ENCODE measurements at regions not wholly inside any gene's neighbourhood (a gene's known extent, or its start where the extent isn't known, plus 50 kb on each side); places are given as distances from the start of the nearest gene placed in this dataset.

- no peak for DNase-seq
Observed at GRCh38 chr21:24316277-24316922, 1290.9 kb downstream of the MRPL39 start.

- no peak for DNase-seq
Observed at GRCh38 chr21:24310788-24311187, 1296.5 kb downstream of the MRPL39 start.

GRCh38 chr21:24308183-24308582 is 1299.1 kb downstream of the MRPL39 start:
- no peak for DNase-seq

DNA sequence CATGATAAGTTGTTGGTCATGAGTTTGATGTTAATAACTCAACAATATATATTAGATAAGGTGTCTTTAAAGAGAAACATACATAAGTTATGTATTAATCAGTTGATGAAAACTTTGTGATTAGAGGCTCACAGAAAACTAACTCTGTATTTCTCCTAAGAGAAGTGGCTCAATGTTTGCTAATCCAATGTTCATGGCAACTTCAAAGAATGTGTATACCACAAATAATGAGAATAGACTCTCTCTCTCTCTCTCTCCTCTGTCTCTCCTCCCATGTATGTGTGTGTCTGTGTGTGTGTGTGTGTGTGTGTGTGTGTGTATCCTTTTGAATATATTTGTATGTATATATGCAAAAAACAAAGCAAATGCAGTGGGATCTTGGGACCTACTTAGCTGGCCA is 1304.9 kb downstream of the MRPL39 start:
- no peak for DNase-seq

DNA sequence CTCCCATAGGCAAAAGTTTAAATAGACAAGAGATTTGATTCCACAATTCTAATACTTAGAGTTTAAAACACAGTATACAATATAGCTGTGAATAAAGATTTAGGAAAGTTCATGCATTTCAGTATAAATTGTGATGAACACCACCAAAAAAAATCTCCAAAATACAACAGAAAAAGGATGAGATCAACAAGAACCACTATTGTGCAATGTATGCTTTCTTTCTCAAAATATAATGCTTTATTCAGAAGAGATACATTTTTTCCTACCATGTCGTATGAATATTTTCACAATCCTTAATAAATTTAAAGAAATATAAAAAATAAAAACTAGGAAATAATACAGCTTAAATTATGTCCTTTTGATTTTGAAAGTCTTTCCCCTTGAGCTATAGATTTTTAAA is 1309.2 kb downstream of the MRPL39 start:
- no peak for DNase-seq

DNA sequence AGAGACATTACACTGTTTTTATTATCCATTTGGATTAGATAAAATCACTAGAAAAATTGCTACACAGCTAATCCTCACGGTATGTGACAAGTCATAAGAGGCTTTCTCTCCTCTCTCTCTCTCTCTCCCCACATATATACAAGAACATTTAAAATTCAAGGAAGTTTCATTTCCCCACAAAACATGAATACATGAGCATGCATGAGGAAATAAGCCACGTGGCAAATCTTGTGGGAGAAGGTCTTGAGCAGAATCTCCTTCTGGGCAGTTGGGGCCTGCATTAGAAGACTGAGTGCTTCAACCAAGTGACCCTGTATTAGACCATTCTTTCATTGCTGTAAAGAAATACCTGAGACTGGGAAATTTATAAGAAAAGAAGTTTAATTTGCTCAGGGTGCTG is 1313.1 kb downstream of the MRPL39 start:
- DNase-seq, result no peak

DNA sequence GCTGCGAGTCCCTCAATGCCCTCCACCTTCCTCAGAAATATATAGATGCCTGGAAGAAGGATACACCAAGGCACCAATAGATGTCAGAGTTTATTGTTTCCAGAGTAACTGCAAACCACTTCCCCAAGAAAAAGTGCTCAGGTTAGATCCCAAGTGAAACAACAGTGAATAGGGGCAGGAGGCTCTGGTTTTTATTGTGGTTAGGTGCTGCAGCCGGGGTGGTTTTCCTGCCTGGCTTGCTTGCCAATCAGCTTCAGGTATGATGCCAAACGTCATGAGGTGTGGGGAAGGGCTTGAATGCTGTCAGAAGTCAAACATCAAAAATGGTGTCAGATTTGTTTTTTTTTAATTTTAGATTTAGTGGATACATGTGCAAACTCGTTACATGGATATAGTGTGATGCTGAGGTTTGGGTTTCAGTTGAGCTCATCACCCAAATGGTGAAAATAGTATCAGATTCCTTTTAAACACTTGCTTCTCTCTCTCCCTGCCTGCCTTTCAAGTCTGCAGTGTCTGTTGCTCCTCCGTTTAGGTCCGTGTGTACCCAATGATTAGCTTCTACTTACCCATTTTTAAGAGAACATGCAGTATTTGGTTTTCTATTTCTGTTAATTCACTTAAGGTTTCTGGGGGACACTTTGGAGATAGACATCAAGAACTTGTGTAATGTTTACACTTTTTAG is 1317.0 kb downstream of the MRPL39 start:
- DNase-seq, result no peak

DNA sequence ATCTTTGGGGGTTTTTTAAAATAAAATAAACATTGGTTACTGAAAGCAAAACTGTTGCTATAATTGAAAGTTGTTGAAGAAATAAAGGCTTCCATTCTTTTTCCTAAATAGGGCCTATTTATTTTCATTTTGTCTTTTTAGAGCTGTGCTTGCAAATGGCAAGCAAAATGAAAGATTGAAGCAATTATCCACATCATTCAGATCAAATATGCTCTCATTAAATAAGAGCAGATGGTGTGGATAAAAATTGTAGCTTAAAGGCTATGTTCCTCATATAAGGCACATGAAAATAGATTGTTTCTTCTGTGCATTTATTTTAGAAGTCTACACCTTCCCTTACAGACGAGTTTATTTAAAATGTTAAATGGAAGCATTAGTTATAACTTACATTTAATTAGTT is 1317.7 kb downstream of the MRPL39 start:
- no peak for DNase-seq

DNA sequence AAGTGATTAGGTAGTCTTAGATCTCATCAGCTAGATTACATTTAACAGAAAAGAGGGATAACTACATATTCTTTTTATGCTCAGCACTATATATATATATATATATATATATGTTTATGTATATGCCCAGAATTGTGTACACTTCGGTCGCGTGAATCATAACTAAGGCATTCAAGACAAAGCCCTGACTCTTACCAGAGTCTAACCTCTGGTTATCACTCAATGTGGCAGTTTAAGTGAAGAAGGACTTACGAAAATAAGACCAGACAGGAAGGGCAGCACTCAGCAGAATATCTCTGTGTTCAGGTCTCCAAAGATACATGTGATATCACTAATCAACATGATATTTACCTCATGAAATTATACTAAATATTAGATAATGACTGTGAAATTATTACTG is 1326.7 kb downstream of the MRPL39 start:
- peak; percentile 24 for DNase-seq

- no peak for DNase-seq
Observed at GRCh38 chr21:24278711-24279110, 1328.6 kb downstream of the MRPL39 start.

DNA sequence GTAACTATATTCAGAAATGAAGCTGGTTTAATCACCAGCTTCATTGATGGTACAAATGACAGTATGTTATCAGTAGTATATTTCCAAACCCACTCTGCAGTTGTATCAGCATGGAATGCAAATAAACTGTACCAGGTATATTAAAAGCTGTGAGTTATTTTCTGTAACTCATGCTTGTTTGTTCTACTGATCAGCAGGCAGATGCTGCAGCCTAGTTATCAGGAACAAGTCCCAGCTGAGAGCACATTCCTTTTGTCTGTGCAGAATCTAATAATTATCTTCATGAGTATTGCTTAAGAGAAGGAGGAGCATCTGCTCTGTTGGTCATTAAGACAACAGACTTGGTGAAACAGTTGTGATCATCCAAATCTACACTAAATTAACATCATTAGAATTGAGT is 1331.1 kb downstream of the MRPL39 start:
- no peak for DNase-seq

DNA sequence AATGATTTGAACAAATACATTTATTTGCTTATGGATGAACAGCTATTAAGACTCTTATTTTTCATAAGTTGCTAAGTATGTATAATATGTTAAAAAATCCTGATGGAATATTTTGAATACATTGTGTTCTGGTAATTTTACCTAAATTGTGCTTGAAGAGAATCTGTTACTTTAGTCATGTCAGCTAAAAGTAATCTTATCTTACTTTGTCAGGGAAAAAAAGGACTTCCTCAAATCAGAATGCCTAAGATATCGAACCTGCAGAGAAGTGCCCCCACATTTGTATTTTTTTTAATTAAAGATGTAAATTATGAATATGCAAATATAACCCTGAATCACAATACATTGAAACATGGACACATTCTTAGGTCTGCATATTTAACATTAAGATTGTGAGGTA is 1331.7 kb downstream of the MRPL39 start:
- no peak for DNase-seq

DNA sequence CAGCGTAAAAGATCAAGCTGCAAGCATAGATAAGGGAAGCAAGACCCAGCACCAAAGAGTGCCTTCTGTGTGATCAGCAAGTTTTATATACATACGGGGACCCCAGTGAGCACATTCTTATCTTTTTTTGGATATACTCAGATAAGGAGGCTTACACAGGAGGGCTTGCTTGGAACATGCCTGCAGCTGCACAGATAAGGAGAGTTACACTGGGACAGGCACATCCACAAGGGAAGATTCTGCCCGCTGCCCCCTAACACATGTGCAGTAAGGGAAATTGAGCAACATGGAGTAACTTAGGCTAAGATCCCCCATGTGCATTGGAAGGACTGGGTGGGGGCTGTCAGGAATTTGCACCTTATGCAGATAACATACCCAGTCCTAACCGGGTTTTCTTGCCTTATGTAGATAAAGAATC is 1334.8 kb downstream of the MRPL39 start:
- no peak for DNase-seq

- DNase-seq, result no peak
Observed at GRCh38 chr21:24265987-24266386, 1341.3 kb downstream of the MRPL39 start.

- DNase-seq, result no peak
Observed at GRCh38 chr21:24260751-24261150, 1346.5 kb downstream of the MRPL39 start.

GRCh38 chr21:24259241-24259640 is 1348.0 kb downstream of the MRPL39 start:
- DNase-seq, result peak; percentile 90

GRCh38 chr21:24255591-24255990 is 1351.7 kb downstream of the MRPL39 start:
- no peak for DNase-seq

GRCh38 chr21:24225431-24225830 is 1381.8 kb downstream of the MRPL39 start:
- DNase-seq, result peak; percentile 68

GRCh38 chr21:24224422-24224821 is 1382.9 kb downstream of the MRPL39 start:
- no peak for DNase-seq

- no peak for DNase-seq
Observed at GRCh38 chr21:24223624-24224023, 1383.7 kb downstream of the MRPL39 start.

DNA sequence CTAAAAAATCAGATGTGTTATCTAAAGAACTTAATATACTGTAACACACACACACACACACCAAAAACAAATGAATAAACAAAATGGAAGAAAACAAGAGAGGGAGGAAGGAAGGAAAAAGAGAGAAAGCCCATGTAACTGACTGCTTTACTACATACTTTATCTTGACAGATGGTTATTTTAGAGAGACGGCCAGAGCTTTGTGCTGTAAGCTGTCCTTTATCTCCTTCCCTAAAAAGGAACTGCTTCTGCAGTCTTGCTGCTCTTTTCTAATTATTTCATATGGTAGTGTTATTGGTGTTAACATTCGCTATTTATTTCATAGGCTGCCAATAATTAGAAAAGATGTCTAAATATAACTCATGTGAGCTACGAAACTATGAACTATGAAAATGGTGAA is 1384.6 kb downstream of the MRPL39 start:
- DNase-seq, result no peak

GRCh38 chr21:24220446-24220845 is 1386.8 kb downstream of the MRPL39 start:
- no peak for DNase-seq

- peak; percentile 42 for DNase-seq
Observed at GRCh38 chr21:24217151-24217550, 1390.1 kb downstream of the MRPL39 start.

DNA sequence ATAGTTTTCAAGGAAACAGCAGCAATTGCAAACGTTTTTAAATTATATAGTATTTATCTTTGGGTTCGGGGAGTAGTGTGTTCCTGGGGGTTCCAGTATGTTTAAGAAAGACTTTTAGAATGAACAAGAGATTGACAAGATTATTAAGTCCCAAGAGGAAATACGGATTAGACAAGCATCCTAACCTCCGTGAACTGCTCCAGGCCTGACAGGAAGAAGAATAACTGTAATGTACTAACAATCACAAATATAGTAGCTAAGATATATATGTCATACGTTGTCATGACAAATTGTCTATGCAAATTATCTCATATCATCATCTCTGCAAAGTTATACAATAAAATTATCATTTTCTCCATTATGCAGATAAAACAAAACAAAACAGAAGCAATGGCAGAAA is 1397.2 kb downstream of the MRPL39 start:
- no peak for DNase-seq
